GM18520 (cell line): ENCODE measurements at regions not wholly inside any gene's neighbourhood (a gene's known extent, or its start where the extent isn't known, plus 50 kb on each side); places are given as distances from the start of the nearest gene placed in this dataset.
"Not testable (repeated sequence)": the region's sequence is repeated elsewhere in the genome, so short reads cannot be mapped to it uniquely, and the experiment has no call there.

Source experiments
- ATAC-seq: cut with Tn5 transposase; IDR thresholded peaks from one replicate; pipeline ENCODE4 v1.9.1; 2021; ENCODE audit not compliant: unreplicated experiment

GRCh38 chr14:37977481-37977880 is 230.2 kb upstream of the SSTR1 start:
- ATAC-seq, result no peak

- no peak for ATAC-seq
Measured at GRCh38 chr14:37985826-37986470, 221.8 kb upstream of the SSTR1 start.

GRCh38 chr14:37988472-37988871 is 219.2 kb upstream of the SSTR1 start:
- no peak for ATAC-seq

- no peak for ATAC-seq
Measured at GRCh38 chr14:37991027-37991426, 216.7 kb upstream of the SSTR1 start.

- ATAC-seq, result no peak
Measured at GRCh38 chr14:37992499-37992898, 215.2 kb upstream of the SSTR1 start.

GRCh38 chr14:37994846-37995372 is 212.8 kb upstream of the SSTR1 start:
- no peak for ATAC-seq

GRCh38 chr14:37997017-37997416 is 210.7 kb upstream of the SSTR1 start:
- ATAC-seq, result no peak

GRCh38 chr14:38000340-38000739 is 207.4 kb upstream of the SSTR1 start:
- ATAC-seq, result no peak

- ATAC-seq, result no peak
Measured at GRCh38 chr14:38001501-38001900, 206.2 kb upstream of the SSTR1 start.

- ATAC-seq, result no peak
Measured at GRCh38 chr14:38003746-38004609, 203.7 kb upstream of the SSTR1 start.

GRCh38 chr14:38004610-38004879 is 203.2 kb upstream of the SSTR1 start:
- ATAC-seq, result no peak

GRCh38 chr14:38011156-38011555 is 196.5 kb upstream of the SSTR1 start:
- not testable (repeated sequence) for ATAC-seq

- no peak for ATAC-seq
Measured at GRCh38 chr14:38012056-38012455, 195.6 kb upstream of the SSTR1 start.

- ATAC-seq, result no peak
Measured at GRCh38 chr14:38016497-38016896, 191.2 kb upstream of the SSTR1 start.

- ATAC-seq, result no peak
Measured at GRCh38 chr14:38021861-38022260, 185.8 kb upstream of the SSTR1 start.

- ATAC-seq, result no peak
Measured at GRCh38 chr14:38022775-38023174, 184.9 kb upstream of the SSTR1 start.

- no peak for ATAC-seq
Measured at GRCh38 chr14:38038171-38038570, 169.5 kb upstream of the SSTR1 start.

GRCh38 chr14:38038986-38039385 is 168.7 kb upstream of the SSTR1 start:
- ATAC-seq, result no peak

GRCh38 chr14:38039496-38039895 is 168.2 kb upstream of the SSTR1 start:
- ATAC-seq, result no peak

- ATAC-seq, result no peak
Measured at GRCh38 chr14:38040411-38040810, 167.3 kb upstream of the SSTR1 start.

- no peak for ATAC-seq
Measured at GRCh38 chr14:38042322-38042721, 165.4 kb upstream of the SSTR1 start.

GRCh38 chr14:38044710-38045109 is 163.0 kb upstream of the SSTR1 start:
- no peak for ATAC-seq
